ENCODE measurements at regions not wholly inside any gene's neighbourhood (a gene's known extent, or its start where the extent isn't known, plus 50 kb on each side); places are given as distances from the start of the nearest gene placed in this dataset.

GRCh38 chr2:180799141-180799540 is 181.3 kb upstream of the UBE2E3 start:
- TF ChIP-seq POLR2A (IDR thresholded peaks at IDR 0.05) (no peak), CTCF (IDR thresholded peaks at IDR 0.05) (no peak)
